Activated CD4-positive, alpha-beta T cell treated with anti-CD3 and anti-CD28 coated beads for 4 hours (primary cell): ENCODE measurements at regions not wholly inside any gene's neighbourhood (a gene's known extent, or its start where the extent isn't known, plus 50 kb on each side); places are given as distances from the start of the nearest gene placed in this dataset.

Source experiments
- DNase-seq, 2 donors: peaks; one replicate each; pipeline ENCODE4 v3.0.0-alpha.2; 2020

DNA sequence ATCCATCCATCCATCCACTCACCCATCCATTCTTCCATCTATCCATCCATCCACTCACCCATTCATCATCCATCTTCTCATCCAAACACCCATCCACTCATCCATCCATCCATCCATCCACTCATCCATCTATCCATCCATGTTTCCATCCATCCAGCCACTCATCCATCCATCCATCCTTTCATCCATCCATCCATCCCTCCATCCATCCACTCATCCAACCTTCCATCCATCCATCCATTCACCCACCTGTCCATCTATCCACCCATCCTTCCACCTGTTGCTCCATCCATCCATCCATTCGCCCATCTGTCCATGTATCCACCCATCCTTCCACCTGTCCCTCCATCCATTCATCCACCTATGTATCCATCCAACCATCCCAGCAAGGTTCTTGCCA lies 378.4 kb upstream of the PFKP start:
- no peak for DNase-seq

DNA sequence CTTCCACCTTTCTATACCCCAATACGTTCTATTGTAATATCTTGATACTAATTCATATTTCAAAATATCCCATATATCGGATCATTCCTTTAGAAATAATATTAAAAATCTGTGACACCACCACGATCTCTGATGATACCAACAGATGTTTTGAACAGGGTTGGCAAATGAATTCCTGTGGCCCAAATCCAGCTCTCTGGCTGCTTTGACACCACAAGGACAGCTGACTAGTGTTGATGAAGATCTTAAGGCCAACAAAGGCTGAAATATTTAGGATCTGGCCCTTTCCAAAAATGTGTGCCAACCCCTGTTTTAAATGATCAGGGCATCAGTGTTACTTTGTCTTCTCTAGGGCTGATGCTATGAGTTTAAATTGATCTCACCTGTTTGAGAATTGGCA lies 380.7 kb upstream of the PFKP start:
- DNase-seq = no peak

DNA sequence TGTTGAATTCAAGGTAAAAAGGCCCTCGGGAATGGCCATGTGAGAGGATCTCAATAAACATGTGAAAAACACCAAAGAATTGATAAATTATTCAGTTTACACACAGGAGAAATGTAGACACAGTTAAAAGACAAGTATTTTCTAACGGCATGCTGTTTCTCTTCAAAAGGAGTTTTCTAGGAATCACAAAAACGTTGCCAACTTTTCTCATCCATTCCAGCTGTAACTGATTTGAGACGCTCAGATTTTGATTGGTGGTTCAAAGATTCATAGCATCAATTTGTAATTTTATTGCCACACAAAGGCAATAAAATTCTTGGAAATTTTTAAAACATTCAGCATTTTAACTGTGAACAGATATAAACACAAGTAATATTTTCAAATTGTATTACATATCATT lies 384.9 kb upstream of the PFKP start:
- DNase-seq = no peak

DNA sequence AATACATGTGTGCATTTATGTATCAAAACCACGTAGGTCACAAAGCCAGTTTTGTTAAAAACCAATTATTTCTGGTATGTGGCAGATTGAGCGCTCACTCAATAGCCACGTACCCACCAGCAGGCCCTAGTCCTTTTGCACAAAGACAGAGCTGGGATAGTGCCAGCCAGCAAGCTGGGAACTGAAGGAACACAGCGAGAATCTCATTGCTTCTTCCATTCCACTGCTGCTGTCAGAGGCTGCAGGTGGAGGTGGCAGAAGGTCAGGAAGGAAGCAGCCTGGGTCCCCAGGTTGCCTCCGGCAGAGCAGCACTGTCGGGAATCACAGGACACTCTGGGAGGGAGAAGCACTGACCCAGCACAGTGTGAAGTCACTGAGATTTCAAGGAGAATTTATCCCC lies 385.5 kb upstream of the PFKP start:
- DNase-seq = no peak

DNA sequence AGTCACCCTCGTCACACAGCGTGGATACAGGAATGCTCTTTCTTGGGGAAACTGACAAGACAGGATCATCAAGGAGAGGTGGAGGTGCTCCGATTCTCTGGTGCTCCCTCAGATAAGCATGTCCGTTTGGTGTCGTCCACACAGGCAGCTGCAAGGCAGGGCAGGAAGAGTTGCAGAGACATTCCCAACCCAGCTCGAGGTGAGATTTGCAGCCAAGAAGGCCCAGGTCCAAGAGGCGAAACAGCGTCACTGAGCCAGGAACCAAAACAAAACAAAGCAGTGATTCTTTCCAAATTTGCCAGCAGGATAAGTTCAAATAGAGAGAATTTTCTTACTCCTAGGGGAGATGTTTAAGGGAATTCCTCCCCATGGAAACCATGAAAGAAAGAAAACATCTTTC lies 386.5 kb upstream of the PFKP start:
- DNase-seq = no peak

DNA sequence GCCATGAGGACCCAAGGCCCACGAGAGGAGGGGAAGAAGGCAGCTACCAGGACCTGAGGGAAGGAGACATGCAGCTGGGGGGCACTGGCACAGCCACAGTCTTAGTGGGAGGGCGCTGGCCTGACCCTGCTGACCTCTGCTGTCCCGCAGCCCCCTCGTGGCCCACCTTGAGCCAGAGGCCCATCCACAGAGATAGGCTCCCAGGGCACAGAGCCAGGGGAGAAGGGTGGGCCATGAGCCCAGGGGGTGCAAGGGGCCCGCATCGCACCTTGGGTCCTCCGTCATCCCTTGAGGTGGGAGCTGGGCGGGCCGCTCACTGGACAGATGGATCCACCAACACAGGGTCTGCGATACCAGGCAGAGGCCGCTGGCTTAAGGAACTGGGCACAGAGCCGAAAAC lies 387.7 kb upstream of the PFKP start:
- DNase-seq = no peak

DNA sequence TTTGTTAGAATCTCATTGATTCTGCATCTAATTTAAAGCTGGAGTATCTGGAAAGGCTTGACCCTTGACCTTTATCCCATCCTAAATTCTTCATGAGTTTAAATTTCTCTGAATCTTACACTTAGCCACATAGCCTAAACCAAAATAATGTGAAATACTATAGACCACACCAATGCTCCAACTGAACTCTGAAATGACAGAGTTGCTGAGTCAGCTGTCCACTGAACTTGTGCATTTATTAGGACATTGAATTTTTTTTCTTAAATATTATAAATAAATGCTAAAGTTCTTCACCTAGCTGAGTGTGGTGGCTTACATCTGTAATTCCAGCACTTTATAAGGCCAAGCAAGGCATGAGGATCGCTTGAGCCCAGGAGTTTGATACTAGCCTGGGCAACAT lies 390.9 kb upstream of the PFKP start:
- DNase-seq = no peak

DNA sequence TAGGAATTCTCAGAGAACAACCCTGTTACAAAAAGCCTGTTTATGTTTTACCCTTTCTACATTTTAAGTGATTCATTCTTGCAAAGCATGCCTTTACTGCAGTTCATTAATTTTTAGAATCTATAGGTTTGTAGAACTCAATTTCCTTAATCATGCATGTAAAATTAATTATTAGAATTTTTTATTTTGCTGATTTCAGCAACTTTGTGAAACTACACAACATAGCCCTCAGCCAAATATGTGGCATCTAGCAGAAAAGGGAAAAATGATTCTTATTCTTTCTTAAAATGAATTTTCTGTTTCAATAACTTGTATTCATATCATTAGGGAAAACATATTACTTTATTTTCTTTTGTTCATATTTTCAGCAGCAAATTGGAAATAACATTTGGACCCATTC lies 392.9 kb upstream of the PFKP start:
- DNase-seq = no peak

DNA sequence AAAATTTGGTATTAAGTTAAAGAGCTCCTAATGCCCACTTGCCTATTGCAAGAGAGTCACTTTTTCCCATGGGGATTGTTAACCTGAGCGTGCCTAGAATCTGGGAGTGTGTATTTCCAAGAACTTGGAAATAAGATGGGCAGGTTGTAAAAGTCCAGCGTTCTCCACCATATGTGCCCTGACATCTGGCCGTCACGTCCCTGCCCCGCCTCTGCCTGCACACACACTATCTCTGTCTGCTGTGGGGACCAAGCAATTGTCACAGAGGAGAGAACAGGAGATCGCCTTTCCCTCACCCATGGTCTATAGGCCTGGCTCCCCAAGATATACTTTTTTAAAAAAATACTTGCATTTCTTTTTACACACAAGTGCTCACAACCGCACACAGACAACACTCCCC lies 396.5 kb upstream of the PFKP start:
- DNase-seq = no peak

DNA sequence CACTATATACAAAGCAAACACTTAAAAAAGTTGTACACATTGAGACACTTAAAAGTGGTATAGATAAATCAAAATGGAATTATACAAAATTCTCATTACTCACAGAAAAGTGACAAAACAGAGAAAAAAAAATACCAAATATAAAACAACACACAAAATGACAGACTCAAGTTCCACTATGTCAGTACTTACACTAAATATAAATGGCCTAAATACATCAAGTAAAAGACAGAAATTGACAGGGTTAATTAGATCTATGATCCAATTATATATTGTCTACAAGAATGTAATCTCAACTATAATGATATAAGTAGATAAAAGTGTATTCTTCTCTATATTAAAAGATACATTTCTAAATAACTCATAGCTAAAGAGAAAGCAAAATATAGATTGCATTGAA lies 401.6 kb upstream of the PFKP start:
- no peak for DNase-seq

DNA sequence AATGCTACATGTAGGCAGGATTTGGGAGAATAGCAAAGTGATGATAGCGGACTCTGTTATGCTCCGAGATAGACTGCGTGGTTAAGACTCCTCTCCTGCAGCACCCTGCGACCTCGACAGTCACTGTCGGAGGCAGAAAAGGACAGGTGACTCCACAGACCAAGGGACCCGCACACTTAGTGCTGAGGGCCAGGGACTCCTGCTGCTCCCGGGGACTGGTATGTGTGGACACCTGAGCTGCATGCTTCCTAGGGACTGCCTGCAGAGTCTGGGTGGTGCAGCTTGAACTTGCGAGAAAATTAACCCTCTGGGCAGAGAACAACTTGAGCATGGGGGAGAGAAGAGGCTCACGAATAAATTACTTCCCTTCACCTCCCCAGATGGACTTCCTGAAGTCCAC lies 407.1 kb upstream of the PFKP start:
- DNase-seq = no peak

DNA sequence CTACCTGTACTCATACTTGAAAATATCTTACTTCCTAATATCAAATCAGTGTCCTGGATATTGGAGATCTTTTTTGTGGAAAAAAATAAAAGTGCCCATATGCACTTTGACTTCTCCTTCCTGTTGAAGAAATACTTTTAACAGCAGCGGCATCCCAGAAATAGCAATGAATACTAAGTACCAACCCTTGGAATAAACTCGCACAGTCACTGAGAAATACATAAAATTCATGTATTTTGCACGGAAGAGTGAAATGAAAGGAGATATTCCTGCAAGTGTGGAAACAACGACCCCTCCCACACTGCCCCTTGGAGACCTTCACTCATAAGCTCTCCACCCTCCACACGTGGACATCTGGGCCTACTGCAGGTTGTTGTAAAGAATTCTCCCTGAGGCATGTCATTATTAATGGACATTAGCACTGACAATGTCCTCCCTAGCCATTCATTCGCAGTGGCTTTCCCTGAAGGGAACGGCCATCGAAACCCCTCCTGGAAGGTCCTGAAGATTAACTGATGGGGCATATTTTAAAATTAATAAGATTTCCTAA lies 407.6 kb upstream of the PFKP start:
- DNase-seq = no peak

DNA sequence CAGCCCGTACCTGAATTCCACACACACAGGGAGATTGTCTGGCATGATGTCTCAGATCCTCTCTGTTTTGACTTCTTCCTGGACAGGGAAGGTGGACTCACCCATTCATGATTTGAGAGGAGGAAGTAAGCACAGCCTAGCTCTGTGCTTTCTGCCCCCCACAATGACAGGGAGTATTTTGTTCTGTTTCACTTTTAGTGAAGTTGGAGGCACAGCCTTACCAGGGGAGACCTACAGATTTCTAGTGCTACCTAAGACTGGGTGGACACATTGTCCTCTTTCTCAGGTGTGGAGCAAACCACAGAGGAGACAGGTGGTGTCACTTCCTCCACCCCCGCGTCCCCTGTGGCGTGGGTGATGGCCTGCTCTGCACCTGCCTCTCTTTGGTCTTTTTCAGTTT lies 408.6 kb upstream of the PFKP start:
- DNase-seq = no peak

DNA sequence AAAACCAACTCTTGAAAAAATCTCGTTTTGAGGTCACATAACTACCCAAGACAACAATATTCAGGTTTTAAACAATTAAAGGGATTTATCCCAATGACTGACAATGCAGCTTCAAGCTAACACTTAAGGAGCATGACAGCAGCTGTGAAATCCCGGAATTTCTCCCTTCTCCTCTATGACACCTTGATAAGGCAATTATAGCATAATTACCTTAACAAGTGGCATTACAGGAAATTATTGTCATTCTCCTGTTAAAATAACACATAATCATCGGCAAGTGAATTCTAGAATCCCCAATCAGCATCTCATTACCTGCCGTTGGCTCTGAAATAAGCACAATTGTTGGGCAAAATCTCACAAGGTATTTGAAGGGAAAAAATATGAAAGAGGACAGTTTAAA lies 417.0 kb upstream of the PFKP start:
- DNase-seq = no peak

DNA sequence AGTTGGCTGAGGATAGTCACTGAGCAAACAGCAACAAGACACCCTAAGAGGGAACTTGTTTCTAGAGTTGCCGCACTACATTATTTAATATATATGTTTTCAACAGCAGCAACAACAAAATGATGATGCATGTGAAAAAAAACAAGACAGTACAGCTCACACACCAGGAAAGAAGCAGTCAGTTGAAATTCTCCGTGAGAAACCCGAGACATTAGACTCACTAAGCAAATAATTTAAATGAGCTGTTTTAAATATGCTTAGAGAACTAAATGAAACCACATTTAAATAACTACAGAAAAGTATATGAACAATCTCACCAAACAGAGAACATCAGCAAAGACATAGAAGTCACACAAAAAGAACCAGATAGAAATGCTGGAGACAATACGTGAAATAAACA lies 426.3 kb upstream of the PFKP start:
- no peak for DNase-seq

DNA sequence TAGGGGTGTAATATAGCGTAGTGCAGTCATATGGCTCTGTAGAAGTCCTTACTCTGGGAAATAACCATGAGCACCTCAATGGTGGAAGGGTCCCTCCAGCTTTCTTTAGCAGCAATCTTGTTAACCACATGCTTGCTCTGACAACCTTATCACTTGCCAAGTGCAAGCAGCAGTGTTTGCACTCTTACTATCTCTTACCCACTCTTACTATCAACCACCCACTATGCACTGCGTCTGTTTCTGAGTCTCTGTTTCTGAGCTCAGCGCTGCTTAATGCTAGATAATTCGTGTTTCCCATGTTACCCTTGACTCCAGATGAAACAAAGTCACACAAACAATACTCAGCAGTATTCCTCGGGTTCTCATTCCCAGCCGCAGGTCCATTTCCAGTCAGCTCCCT lies 433.7 kb upstream of the PFKP start:
- no peak for DNase-seq

DNA sequence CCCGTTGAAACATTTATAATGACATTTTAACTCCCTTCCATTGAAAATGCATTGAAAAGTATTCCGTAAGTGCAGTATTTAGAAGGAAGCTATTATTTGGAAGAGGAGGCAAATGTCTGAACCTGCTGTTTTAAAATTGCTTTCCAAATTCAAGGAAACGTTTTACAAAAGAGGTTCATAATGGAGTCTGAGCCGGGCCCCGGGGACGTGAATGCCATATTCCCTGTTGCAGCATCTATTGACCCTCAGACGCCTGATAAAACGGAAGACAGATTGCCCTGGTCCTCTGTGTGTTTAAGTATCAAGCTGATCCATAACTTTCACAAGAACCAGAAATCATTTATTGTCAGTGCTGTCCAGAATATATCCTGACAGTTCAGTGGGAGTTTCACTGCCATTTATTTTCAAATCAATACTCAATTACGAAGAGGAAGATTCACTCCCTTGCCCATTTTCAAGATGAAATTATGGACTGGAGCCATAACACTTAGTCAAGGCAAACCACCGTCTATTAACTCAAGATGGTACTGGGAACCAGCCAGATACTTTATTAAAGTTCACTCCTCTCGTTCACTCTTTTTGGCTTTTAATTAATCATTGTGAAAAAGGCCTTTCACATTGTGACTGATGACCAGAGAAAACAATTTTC lies 435.7 kb upstream of the PFKP start:
- no peak for DNase-seq

DNA sequence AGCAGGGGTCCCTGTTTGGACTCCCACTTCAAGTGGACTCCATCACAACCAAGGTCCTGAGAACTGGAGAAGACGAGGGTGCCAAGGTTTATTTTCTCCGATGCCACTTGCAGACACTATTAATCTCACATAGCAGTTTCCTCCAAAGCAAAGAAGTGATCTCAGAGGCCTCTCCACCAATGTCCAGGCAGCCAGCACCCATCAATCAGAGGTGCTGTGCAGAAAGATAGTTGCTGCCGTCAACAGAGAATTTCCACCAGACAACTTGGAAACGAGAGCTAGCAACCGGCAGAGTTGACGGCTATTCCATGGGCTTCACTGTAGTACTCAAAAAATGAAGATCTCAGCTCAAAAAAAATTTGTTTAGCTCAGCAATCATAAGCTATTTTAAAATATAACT lies 438.6 kb upstream of the PFKP start:
- DNase-seq = no peak

DNA sequence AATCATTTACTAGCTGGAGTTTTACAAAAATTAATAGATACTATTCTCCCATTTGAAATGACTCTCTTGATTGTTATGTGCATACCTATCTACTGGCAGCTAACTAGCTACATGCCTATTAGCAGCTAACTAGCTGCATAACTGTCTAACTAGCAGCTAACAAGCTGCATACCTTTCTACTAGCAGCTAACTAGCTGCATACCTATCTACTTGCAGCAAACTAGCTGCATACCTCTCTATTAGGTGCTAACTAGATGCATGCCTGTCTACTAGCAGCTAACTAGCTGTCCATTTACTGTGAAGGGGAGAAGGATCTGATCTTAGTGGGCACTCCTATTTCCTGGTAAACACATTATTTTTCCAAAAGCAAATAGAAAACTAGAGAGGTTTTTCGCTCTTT lies 439.4 kb upstream of the PFKP start:
- no peak for DNase-seq

DNA sequence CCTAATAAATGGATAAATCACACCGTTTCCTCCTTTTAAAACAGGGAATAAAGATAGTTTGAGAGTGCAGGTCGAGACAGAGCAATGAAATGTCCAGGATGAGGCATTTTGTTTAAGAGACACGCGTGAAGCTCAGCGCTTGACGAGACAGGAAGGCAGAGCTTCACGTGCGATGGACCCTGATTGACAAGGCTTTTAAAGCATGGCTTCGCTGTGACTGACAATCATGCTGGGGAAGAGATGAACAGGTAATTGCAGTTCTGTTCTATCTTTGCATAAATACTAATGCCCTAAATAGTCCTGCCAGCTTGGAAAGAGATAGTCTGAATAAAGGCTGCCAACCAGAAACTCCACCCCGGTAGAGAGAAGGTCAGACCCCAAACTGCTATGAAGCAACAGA lies 442.3 kb upstream of the PFKP start:
- DNase-seq = no peak

DNA sequence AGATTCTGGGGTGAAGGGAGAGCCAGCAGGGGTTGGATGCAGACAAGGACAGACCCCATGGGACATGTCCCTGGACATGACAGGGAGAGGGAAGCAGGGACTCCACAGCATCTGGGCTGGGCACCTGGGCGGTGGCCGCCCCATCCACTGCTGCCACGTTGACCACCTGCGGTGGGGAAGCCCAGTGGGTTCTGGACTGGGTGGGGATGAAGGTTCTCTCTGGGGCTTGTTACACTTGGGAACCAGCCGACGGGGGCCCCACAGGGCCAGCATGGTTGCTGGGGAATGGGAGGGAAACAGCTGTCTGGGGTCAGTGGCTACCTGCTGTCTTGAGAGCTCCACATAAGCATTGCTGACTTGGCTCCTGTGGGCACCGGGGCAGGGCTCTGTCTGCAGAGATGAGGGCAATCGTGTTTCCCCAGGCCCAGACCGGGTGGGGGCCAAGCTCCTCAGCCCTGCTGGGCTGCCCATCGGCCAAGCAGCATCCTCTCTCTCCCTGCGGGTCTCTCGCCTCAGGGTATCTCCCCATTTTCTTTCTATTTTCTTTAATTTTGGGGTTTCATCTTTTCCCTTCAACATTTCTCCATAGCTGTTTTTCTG lies 443.6 kb upstream of the PFKP start:
- no peak for DNase-seq

DNA sequence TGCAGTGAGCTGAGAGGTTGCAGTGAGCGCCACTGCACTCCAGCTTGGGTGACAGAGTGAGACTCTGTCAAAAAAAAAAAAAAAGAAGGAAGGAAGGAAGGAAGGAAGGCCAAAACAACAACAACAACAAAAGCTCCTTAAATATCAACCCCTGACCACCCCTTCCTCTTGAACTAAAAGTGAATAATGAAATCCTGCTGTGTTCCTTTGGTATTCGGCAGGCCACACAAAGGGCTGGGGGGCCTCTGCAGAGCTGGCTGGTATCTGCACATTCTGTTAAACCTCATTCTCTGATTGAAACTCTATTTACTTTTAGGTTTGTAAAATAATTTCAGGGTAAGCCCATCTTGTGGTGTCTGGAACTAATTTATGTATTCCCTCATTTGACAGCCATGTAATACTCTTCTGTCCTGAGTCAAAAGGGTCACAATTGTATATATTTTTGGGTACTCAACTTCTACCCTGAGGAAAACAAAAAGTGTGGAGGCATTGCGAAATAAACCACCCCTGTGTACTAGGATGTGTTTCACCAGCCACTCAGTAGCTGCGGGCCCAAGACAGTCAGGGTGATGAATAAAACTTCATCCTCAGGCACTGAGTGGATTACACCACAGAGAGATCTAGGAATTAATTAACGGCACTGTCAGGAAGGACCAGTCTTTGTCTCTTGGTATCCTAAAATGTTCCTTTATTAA lies 446.4 kb upstream of the PFKP start:
- DNase-seq = no peak

DNA sequence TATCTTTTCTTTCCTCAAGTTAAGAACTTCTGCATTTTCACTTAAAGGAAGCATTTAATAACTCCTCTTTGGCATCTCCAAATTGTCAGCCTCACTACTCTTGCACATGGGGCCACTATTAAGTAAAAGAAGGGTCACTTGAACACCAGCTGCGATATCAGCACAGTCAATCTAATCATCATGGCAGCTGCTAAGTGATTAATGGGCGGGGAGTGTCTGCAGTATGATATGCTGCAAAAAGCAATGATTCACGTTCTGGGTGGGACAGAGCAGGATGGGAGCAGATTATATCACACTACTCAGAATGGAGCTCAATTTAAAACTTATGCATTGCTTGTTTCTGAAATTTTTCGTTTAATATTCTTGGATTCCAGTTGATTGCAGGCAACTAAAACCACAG lies 447.4 kb upstream of the PFKP start:
- DNase-seq = no peak

DNA sequence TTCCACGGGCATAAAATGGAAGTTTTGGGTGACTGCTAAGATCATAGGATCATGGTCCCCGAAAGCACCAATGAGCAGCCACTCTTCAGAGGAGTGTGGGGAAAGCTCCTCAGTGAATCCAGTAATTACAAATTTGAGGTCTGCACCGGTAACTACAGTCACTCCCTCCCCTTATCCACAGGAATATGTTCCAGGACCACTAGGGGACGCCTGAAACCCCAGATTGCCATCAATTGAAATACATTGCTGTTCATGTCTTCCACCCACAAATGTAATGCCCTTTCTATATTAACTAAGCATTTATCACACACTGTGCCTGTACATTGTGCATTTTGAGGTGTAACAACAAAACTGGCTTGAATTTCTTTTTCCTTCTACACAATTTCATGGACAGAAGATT lies 447.9 kb upstream of the PFKP start:
- no peak for DNase-seq

DNA sequence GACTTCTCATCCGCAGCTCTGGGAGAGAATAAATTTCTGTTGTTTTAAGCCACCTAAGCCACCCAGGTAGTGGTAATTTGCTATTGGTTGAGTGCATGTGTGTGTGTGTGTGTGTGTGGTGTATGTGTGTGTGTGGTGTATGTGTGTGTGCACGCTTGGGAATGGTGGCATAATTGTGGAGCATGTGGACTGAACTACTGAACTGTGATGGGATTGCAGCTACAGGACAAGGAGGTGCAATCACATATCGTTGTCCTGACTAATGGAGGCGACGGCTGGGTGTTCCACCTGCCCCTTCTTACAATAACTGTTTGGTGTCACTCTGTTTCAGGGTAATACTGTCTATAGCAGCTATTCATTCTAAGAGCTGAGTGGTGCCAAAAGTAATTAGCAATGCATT lies 448.7 kb upstream of the PFKP start:
- no peak for DNase-seq
